ENCODE measurements at regions not wholly inside any gene's neighbourhood (a gene's known extent, or its start where the extent isn't known, plus 50 kb on each side); places are given as distances from the start of the nearest gene placed in this dataset.
"Not testable (repeated sequence)": the region's sequence is repeated elsewhere in the genome, so short reads cannot be mapped to it uniquely, and the experiment has no call there.

DNA sequence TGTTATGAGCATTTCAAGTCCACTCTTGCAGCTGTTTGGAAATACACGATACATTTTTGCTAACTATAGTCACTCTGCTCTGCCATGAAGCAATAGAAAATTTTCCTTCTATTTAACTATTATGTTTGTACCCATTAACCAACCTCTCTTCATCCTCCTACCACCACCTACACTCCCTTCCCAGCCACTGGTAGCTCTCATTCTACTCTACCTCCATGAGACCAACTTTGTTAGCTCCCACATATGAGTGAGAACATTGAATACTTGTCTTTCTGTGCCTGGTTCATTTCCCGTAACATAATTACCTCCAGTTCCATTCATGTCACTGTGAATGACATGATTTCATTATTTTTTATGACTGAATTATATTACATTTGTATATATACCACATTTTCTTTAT lies 505.9 kb upstream of the CCNG1 start:
- no peak overlapping the region for H3K27ac ChIP-seq
- TF ChIP-seq, protein P1, sequence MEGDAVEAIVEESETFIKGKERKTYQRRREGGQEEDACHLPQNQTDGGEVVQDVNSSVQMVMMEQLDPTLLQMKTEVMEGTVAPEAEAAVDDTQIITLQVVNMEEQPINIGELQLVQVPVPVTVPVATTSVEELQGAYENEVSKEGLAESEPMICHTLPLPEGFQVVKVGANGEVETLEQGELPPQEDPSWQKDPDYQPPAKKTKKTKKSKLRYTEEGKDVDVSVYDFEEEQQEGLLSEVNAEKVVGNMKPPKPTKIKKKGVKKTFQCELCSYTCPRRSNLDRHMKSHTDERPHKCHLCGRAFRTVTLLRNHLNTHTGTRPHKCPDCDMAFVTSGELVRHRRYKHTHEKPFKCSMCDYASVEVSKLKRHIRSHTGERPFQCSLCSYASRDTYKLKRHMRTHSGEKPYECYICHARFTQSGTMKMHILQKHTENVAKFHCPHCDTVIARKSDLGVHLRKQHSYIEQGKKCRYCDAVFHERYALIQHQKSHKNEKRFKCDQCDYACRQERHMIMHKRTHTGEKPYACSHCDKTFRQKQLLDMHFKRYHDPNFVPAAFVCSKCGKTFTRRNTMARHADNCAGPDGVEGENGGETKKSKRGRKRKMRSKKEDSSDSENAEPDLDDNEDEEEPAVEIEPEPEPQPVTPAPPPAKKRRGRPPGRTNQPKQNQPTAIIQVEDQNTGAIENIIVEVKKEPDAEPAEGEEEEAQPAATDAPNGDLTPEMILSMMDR (conservative IDR thresholded peaks at IDR 0.05) = no peak

DNA sequence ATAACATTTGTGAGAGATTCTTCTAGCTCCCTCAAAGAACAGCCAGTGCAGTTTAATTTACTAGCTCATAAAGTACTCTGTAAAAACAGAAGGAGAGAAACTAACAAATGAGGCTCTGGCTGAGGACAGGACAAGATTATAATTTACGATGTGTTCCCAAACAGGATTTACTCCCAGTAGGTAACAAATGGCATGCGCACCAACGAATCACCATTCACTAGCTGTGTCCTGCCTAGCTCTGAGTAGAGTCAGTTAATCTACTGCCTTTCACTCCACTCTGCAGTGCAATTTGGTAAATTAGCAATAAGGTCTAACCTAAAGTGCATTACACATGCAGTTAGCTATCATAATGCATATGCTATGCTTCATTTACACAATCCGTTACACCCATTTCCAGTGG lies 497.4 kb upstream of the CCNG1 start:
- no peak overlapping the region for H3K27ac ChIP-seq
- TF ChIP-seq, protein P1 (conservative IDR thresholded peaks at IDR 0.05) = no peak

DNA sequence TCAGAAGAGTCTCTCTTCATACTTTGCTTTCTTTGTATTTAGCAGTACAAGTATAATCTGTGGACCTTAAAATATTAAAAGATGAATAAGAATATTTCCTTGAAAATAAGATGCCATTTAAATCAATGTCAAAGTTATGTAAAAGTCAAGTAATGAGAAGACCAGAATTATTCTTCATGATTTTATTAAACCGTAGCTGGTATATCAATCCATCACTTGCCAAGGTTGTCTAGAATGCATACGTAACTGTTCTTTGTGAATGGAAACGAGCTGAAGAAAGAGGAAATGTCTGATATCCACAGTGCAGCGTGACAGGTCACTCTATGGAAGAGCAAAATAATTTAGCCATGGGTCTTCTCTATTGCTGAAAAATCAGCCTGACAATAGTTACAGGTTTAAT lies 488.7 kb upstream of the CCNG1 start:
- TF ChIP-seq, protein P1 (conservative IDR thresholded peaks at IDR 0.05) = no peak
- H3K27ac ChIP-seq = no peak overlapping the region

DNA sequence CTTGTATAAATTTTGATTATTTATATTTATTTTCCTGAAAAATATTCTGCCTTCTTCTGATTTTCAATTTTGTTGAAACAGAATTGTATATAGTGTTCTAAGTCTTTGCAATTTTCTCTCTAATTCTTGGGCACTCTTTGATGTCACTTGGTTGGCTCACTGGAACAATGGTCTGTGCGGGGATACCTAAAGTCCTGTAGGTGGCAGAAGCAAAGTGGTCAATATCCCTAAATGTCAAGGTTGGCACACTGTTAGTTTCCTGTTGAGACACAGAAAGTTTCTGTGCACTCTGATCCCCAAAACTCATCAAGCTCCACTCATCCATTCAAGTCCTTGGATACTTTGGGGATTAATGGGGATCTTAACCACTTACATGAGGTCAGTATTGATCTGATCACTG lies 480.8 kb upstream of the CCNG1 start:
- TF ChIP-seq, protein P1 (conservative IDR thresholded peaks at IDR 0.05) = no peak
- no peak overlapping the region for H3K27ac ChIP-seq

DNA sequence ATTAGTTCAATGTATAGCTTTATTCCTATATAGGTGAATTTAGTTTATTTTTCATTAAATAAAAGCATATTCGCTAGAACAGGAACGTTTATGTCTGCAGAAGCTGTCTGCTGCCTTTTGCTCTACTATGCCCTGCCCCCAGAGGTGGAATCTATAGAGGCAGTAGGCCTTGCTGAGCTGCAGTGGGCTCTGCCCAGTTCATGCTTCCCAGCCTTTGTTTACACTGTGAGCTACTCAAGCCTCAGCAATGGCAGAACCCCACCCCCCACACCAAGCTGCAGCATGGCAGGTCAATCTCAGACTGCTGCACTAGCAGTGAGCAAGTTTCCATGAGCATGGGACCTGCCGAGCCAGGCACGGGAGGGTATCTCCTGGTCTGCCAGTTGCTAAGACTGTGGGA lies 473.3 kb upstream of the CCNG1 start:
- not testable (repeated sequence) for H3K27ac ChIP-seq

DNA sequence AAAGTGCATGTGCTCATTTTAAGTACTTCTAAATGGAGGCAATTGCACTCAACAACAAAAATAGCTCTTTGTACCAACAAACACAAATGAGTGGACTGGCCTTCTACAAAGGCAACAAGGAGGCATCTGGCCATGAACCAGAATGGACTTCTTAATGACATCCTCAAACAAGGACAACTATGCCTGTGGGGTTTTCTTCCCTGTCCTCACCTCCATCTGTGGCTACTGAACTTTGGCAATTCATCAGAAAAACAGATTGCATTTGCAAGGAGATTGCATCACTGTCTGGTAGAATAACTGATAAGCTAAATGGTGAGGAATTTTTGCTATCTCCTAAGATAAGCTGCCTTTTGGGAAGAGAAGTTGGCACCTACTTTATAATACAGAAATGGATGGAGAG lies 447.3 kb upstream of the CCNG1 start:
- TF ChIP-seq, protein P1 (conservative IDR thresholded peaks at IDR 0.05) = no peak
- no peak overlapping the region for H3K27ac ChIP-seq

DNA sequence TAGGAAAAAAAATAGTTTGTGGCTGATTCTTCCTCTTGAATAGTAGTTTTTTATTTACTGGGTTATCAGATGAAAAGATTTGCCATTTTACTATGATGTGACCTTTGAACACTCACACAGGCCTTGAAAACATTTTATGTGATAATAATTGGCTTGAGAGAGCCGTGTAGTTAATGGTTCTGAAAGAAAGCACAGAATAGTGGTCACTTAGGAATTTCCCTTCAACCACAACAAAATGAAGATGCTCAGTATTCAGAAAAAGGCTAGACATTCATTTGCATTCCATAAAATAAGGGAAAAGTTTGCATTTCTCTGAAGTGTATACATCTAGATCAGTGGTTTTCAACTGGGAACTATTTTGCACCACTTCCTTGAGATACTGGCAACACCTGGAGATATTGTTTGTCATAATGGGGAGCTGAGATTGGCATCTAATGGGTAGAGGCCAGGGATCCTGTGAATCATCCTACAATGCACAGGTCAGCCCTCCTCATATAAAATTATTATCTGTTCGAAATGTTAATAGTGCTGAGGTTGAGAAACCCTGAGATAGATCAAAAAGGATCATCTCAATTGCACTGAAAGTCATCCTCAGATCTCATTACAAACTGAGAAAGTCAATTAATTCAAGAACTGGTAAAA lies 446.4 kb upstream of the CCNG1 start:
- no peak overlapping the region for H3K27ac ChIP-seq
- TF ChIP-seq, protein P1 (conservative IDR thresholded peaks at IDR 0.05) = no peak

DNA sequence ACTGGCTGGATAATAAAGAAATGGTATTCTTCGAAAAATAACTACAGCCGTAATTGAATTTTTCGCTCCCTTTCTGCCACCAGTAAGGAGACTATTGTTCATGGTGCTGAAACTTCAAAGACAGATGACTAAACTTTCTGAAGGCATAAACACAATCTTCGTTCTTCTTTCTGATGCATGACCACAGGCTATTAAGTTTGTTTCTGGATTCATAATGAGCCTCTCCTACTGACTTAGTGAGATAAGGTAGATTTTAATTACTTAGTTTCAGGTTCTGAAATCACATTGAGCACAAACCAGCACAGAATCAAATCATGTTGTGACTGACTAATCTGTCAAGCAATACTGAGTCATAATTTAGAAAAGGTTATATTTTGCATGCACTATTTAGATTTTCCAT lies 441.8 kb upstream of the CCNG1 start:
- no peak overlapping the region for H3K27ac ChIP-seq
- TF ChIP-seq, protein P1 (conservative IDR thresholded peaks at IDR 0.05) = no peak

All from VCaP (cell line).